Neural cell (in vitro differentiated cells): ENCODE measurements at regions not wholly inside any gene's neighbourhood (a gene's known extent, or its start where the extent isn't known, plus 50 kb on each side); places are given as distances from the start of the nearest gene placed in this dataset.

Source experiments
- H2AFZ ChIP-seq: fragments of 200-600, 300-800 bp; sonication (generic), shearing (Covaris generic); 2 replicates; pipeline ENCODE4 v1.6.0; 2014; ENCODE audit warnings: low read depth, mild to moderate bottlenecking, antibody characterized with exemption, low read length, moderate library complexity
- H3F3A ChIP-seq: fragments of 200-600 bp; shearing (Covaris generic); 2 replicates; pipeline ENCODE4 v1.6.1; 2016; ENCODE audit warnings: mild to moderate bottlenecking, moderate library complexity, mixed read lengths, antibody characterized with exemption, low read length; ENCODE audit not compliant: insufficient read depth, poor library complexity, severe bottlenecking
- H3K27ac ChIP-seq: fragments of 200-600, 300-800 bp; sonication (generic), shearing (Covaris generic); 2 replicates; pipeline ENCODE4 v1.5.1; 2014; ENCODE audit warnings: mild to moderate bottlenecking, low read length, moderate library complexity
- H3K27me3 ChIP-seq: fragments of 300-800, 200-600 bp; sonication (generic), shearing (Covaris generic); 2 replicates; pipeline ENCODE4 v1.6.0; 2014; ENCODE audit warnings: mild to moderate bottlenecking, low read depth, low read length, moderate library complexity; ENCODE audit not compliant: insufficient read depth
- H3K36me3 ChIP-seq: fragments of 300-800, 200-600 bp; sonication (generic), shearing (Covaris generic); 2 replicates; pipeline ENCODE4 v1.5.1; 2014; ENCODE audit warnings: mild to moderate bottlenecking, antibody characterized with exemption, low read length, moderate library complexity; ENCODE audit not compliant: insufficient read depth
- H3K4me2 ChIP-seq: fragments of 300-800, 200-600 bp; sonication (generic), shearing (Covaris generic); 2 replicates; pipeline ENCODE4 v1.6.0; 2014; ENCODE audit warnings: mild to moderate bottlenecking, low read length
- H3K4me3 ChIP-seq: fragments of 300-800, 200-600 bp; sonication (generic), shearing (Covaris generic); 2 replicates; pipeline ENCODE4 v1.5.1; 2014; ENCODE audit warnings: mild to moderate bottlenecking, low read length, moderate library complexity
- H3K79me2 ChIP-seq: fragments of 200-600 bp; shearing (Covaris generic); replicated peaks from 2 replicates; pipeline ENCODE4 v1.6.0; 2014; ENCODE audit warnings: mild to moderate bottlenecking, low read length, moderate library complexity; ENCODE audit not compliant: insufficient read depth
- H3K9ac ChIP-seq: fragments of 300-800, 200-600 bp; sonication (generic), shearing (Covaris generic); 2 replicates; pipeline ENCODE4 v1.6.1; 2016; ENCODE audit warnings: mild to moderate bottlenecking, low read length, mixed read lengths
- H3K9me2 ChIP-seq: fragments of 200-600 bp; shearing (Covaris generic); 2 replicates; pipeline ENCODE4 v1.6.1; 2016; ENCODE audit warnings: mild to moderate bottlenecking, low read length, mixed read lengths; ENCODE audit not compliant: insufficient read depth
- H3K9me3 ChIP-seq: fragments of 200-600, 300-800 bp; sonication (generic), shearing (Covaris generic); 2 replicates; pipeline ENCODE4 v1.6.1; 2016; ENCODE audit warnings: mild to moderate bottlenecking, mixed run types, low read length, moderate library complexity, mixed read lengths
- H4K20me1 ChIP-seq: fragments of 200-600 bp; shearing (Covaris generic); 2 replicates; pipeline ENCODE4 v1.6.1; 2016; ENCODE audit warnings: mild to moderate bottlenecking, mixed run types; ENCODE audit not compliant: insufficient read depth
- CTCF ChIP-seq: fragments of 450-650 bp; IDR thresholded peaks from 2 replicates; pipeline ENCODE4 v1.5.1; 2014; ENCODE audit warnings: antibody characterized with exemption, mild to moderate bottlenecking, moderate library complexity; ENCODE audit not compliant: poor library complexity, severe bottlenecking
- EP300 ChIP-seq: fragments of 450-650 bp; conservative IDR thresholded peaks from 2 replicates; pipeline ENCODE4 v1.6.1; 2014; ENCODE audit warnings: antibody characterized with exemption, mild to moderate bottlenecking, moderate library complexity; ENCODE audit not compliant: poor library complexity, severe bottlenecking
- EZH2 ChIP-seq: fragments of 200-600, 300-800 bp; shearing (Covaris generic), sonication (generic); IDR thresholded peaks from 2 replicates; pipeline ENCODE4 v1.6.1; 2014; ENCODE audit warnings: antibody characterized with exemption, low read length, borderline replicate concordance, mild to moderate bottlenecking; ENCODE audit not compliant: insufficient read depth, poor library complexity, severe bottlenecking
- MXI1 ChIP-seq: fragments of 450-650 bp; conservative IDR thresholded peaks from 2 replicates; pipeline ENCODE4 v1.6.1; 2014; ENCODE audit warnings: antibody characterized with exemption, mild to moderate bottlenecking; ENCODE audit not compliant: poor library complexity, severe bottlenecking
- POLR2AphosphoS5 ChIP-seq: IDR thresholded peaks from 2 replicates; pipeline ENCODE4 v1.6.1; 2012
- RAD21 ChIP-seq: fragments of 450-650 bp; conservative IDR thresholded peaks from 2 replicates; pipeline ENCODE4 v1.6.1; 2014; ENCODE audit warnings: antibody characterized with exemption, mild to moderate bottlenecking, moderate library complexity
- REST ChIP-seq: IDR thresholded peaks from 2 replicates; pipeline ENCODE4 v1.6.1; 2012; ENCODE audit warnings: borderline replicate concordance
- SMC3 ChIP-seq: fragments of 450-650 bp; conservative IDR thresholded peaks from 2 replicates; pipeline ENCODE4 v1.6.1; 2014; ENCODE audit warnings: antibody characterized with exemption, mild to moderate bottlenecking, moderate library complexity; ENCODE audit not compliant: poor library complexity
- TAF1 ChIP-seq: IDR thresholded peaks from 2 replicates; pipeline ENCODE4 v1.6.1; 2012; ENCODE audit warnings: low read depth

GRCh38 chr16:65843941-65844340, 522.5 kb upstream of the CDH5 start:
- no peaks in the 10 kb centered on the region for H3K9me2 ChIP-seq
- no peak overlapping the region for H2AFZ ChIP-seq
- H3K36me3 ChIP-seq: no peaks in the 10 kb centered on the region
- H3F3A ChIP-seq: no peaks in the 10 kb centered on the region
- H3K27me3 ChIP-seq: no peaks in the 10 kb centered on the region
- no peaks in the 10 kb centered on the region for H3K79me2 ChIP-seq
- H3K9me3 ChIP-seq: no peaks in the 10 kb centered on the region
- H3K4me2 ChIP-seq: no peak overlapping the region
- no peak overlapping the region for H3K27ac ChIP-seq
- TF ChIP-seq RAD21 (no peak), CTCF (no peak), REST (no peak), EP300 (no peak), MXI1 (no peak), SMC3 (no peak), POLR2AphosphoS5 (no peak), TAF1 (no peak), EZH2 (no peak)
- no peak overlapping the region for H3K9ac ChIP-seq
- H4K20me1 ChIP-seq: no peaks in the 10 kb centered on the region
- no peak overlapping the region for H3K4me3 ChIP-seq

GRCh38 chr16:65842067-65842466, 524.4 kb upstream of the CDH5 start:
- Histone ChIP-seq H2AFZ (no peak overlapping the region), H3K9ac (no peak overlapping the region), H3K9me2 (no peaks in the 10 kb centered on the region), H3K36me3 (no peaks in the 10 kb centered on the region), H3F3A (no peaks in the 10 kb centered on the region), H3K27ac (no peak overlapping the region), H4K20me1 (no peaks in the 10 kb centered on the region), H3K79me2 (no peaks in the 10 kb centered on the region), H3K4me2 (no peak overlapping the region), H3K4me3 (no peak overlapping the region), H3K27me3 (no peaks in the 10 kb centered on the region), H3K9me3 (no peaks in the 10 kb centered on the region)
- TF ChIP-seq TAF1 (no peak), MXI1 (no peak), POLR2AphosphoS5 (no peak), SMC3 (no peak), EZH2 (no peak), CTCF (no peak), EP300 (no peak), REST (no peak), RAD21 (no peak)
